Lung (tissue), 11 donors: ENCODE measurements at regions not wholly inside any gene's neighbourhood (a gene's known extent, or its start where the extent isn't known, plus 50 kb on each side); places are given as distances from the start of the nearest gene placed in this dataset.

ENCODE experiments used
- ATAC-seq: fragments of 200-7000 bp; cut with Tn5 transposase; one replicate; pipeline ENCODE4 v1.9.1; 2020; ENCODE audit warnings: moderate number of reproducible peaks; ENCODE audit not compliant: insufficient read depth, low FRiP score
- DNase-seq, 3 donors: peaks; one replicate each; pipeline ENCODE4 v3.0.0-alpha.2; 2013 to 2017
- H3K27ac ChIP-seq, 2 donors: one replicate each; pipeline ENCODE4 v1.5.1; 2013; ENCODE audit warnings: mild to moderate bottlenecking in 2 of 2, moderate library complexity in 2 of 2, control low read depth in 1 of 2, inconsistent platforms in 1 of 2, low read depth in 1 of 2, low read length in 1 of 2
- H3K27me3 ChIP-seq, 3 donors: one replicate each; pipeline ENCODE4 v1.5.1; 2013; ENCODE audit warnings: low read length in 2 of 3; ENCODE audit not compliant: control insufficient read depth in 3 of 3, insufficient read depth in 3 of 3
- H3K36me3 ChIP-seq, 4 donors: one replicate each; pipeline ENCODE4 v1.5.1; 2013; ENCODE audit warnings: low read length in 4 of 4, mild to moderate bottlenecking in 1 of 4, moderate library complexity in 1 of 4; ENCODE audit not compliant: control insufficient read depth in 4 of 4, insufficient read depth in 4 of 4
- H3K4me1 ChIP-seq, 5 donors: one replicate each; pipeline ENCODE4 v1.5.1; 2013; ENCODE audit warnings: low read length in 5 of 5, mild to moderate bottlenecking in 2 of 5, moderate library complexity in 1 of 5; ENCODE audit not compliant: control insufficient read depth in 5 of 5, insufficient read depth in 5 of 5
- H3K4me3 ChIP-seq: one replicate; pipeline ENCODE4 v1.5.1; 2013; ENCODE audit warnings: mild to moderate bottlenecking, control low read depth, moderate library complexity
- H3K9ac ChIP-seq, 2 donors: one replicate each; pipeline ENCODE4 v1.5.1; 2013; ENCODE audit warnings: low read length in 2 of 2, control low read depth in 1 of 2; ENCODE audit not compliant: insufficient read depth in 1 of 2
- H3K9me3 ChIP-seq, 4 donors: one replicate each; pipeline ENCODE4 v1.5.1; 2013; ENCODE audit warnings: low read length in 3 of 4, mild to moderate bottlenecking in 1 of 4, moderate library complexity in 1 of 4; ENCODE audit not compliant: control insufficient read depth in 4 of 4, insufficient read depth in 3 of 4
- WGBS, 2 donors: extraction: QIAGEN DNeasy Blood & Tissue Kit; methylation state at CpG; one replicate each; pipeline ENCODE4 v1.1.7; 2013; 5-methylcytosine and 5-hydroxymethylcytosine counted together
- TF ChIP-seq, protein P1 (sequence below): IDR thresholded peaks from 2 replicates; pipeline ENCODE4 v1.5.1; 2012; ENCODE audit warnings: mild to moderate bottlenecking; ENCODE audit errors: control extremely low read depth, extremely low read depth
- donor health status: control.
- donor health status: control.
- donor health status: Bipolar disorder and iron deficiency.
- donor health status: healthy.
- donor health status: DM: yes; HTN: yes; CAD: no.

DNA sequence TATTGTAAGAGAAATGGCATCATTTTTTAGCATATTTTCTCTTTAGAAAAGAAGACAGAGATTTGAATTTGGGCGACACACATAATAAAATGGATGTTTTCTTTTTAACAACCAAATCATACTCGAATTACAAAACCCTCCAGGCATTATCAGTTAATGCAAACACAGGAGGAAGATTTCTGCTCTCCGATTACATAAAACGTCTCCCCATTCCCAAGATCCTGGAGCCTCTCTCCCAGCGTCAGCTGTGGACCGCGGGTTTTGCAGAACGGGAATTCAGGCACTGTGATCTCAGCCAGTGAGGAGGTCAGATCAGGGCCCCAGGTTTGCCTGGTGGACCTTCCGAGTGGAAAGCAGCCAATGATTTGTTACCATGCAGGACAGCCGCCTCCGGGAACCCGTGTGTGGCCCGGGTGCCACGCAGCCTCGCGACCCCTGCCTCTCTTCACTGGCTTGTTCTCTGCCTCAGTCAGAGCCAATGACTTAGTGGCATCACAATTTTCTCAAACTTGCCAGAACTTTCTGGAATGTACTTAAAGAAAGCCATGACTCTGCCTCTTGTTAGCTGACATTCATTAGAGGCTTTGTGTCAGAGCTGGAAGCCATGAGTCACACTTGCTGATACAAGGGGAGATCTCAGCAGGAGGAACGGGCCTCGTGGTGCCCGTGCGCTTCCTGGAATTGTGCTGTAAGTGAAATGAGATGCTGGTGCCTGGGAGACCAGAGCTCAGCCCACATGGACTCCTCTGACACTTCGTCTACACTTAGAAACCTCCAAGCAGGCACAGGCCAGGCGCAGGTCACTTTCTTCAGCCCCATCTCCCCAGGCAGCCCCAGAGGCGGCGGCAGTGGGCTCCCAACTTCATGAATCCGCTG is 246.1 kb downstream of the KLF6 start:
- Histone ChIP-seq H3K9me3 (no peaks in the 10 kb centered on the region), H3K27ac (peak overlapping the region in 1 of 2 donors; percentile 57), H3K36me3 (no peaks in the 10 kb centered on the region), H3K27me3 (no peaks in the 10 kb centered on the region), H3K4me3 (no peak overlapping the region), H3K4me1 (peaks cover 0 to 10% (median 3%) of the 10 kb centered on the region in 5 donors), H3K9ac (no peak overlapping the region)
- WGBS, 2 donors: 65 to 84% methylated on average over 25 of the region's 25 CpGs
- DNase-seq (peak; percentile 53 to 64 (median 60)), ATAC-seq (peak; percentile 80)
- TF ChIP-seq, protein P1, sequence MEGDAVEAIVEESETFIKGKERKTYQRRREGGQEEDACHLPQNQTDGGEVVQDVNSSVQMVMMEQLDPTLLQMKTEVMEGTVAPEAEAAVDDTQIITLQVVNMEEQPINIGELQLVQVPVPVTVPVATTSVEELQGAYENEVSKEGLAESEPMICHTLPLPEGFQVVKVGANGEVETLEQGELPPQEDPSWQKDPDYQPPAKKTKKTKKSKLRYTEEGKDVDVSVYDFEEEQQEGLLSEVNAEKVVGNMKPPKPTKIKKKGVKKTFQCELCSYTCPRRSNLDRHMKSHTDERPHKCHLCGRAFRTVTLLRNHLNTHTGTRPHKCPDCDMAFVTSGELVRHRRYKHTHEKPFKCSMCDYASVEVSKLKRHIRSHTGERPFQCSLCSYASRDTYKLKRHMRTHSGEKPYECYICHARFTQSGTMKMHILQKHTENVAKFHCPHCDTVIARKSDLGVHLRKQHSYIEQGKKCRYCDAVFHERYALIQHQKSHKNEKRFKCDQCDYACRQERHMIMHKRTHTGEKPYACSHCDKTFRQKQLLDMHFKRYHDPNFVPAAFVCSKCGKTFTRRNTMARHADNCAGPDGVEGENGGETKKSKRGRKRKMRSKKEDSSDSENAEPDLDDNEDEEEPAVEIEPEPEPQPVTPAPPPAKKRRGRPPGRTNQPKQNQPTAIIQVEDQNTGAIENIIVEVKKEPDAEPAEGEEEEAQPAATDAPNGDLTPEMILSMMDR: no peak

DNA sequence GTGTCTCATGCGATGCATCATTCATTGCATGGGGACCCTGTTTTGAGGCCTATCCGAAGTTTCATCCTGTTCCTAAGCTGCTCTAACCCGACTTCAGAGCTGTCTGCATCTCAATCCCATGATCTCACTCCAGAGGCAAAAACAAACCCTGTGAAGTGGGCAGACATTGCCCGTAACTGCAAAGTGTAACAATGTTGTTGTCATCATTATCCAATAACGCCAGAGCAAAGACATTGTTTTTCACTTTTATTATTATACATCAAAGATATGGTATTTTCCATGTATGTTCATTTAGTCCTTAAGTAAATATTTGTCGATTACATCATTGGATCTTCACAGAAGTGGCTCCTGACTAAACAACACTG is 246.7 kb downstream of the KLF6 start:
- H3K4me1 ChIP-seq: peaks cover 0 to 10% (median 3%) of the 10 kb centered on the region in 5 donors
- DNase-seq (peak in 1 of 3 donors; percentile 24), ATAC-seq (no peak)
- H3K36me3 ChIP-seq: no peaks in the 10 kb centered on the region
- H3K9me3 ChIP-seq: no peaks in the 10 kb centered on the region
- H3K4me3 ChIP-seq: no peak overlapping the region
- H3K27ac ChIP-seq: no peak overlapping the region
- no peak overlapping the region for H3K9ac ChIP-seq
- no peaks in the 10 kb centered on the region for H3K27me3 ChIP-seq
- TF ChIP-seq, protein P1: no peak
- 72 to 83% methylated on average over 6 of the region's 6 CpGs for WGBS, 2 donors

DNA sequence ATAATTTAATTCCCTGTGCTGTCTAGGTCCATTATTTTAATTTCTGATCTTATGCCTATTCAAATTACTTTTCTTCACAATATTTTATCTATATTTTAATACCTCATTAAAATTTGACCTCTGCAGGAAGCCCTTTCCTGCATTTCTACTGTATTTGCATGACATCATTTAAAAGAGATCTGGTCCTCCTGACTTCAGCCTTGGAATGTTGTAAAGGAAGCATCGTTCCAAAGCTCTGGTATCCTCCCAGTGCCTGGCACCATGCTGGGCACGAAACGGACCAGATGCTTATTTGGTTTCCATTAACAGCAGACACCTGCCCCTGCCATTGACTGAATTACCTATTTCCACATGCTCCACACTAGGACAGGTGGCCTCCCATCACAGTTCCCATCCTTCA is 247.5 kb downstream of the KLF6 start:
- 92 to 97% methylated on average over 3 of the region's 3 CpGs for WGBS, 2 donors
- no peaks in the 10 kb centered on the region for H3K27me3 ChIP-seq
- peaks cover 0 to 10% (median 2%) of the 10 kb centered on the region in 5 donors for H3K4me1 ChIP-seq
- no peak overlapping the region for H3K27ac ChIP-seq
- no peaks in the 10 kb centered on the region for H3K36me3 ChIP-seq
- ATAC-seq (no peak), DNase-seq (no peak)
- no peak overlapping the region for H3K9ac ChIP-seq
- H3K9me3 ChIP-seq: no peaks in the 10 kb centered on the region
- H3K4me3 ChIP-seq: no peak overlapping the region
- TF ChIP-seq, protein P1: no peak
